ENCODE measurements at regions not wholly inside any gene's neighbourhood (a gene's known extent, or its start where the extent isn't known, plus 50 kb on each side); places are given as distances from the start of the nearest gene placed in this dataset.

GRCh38 chr7:1336509-1336908 lies 103.8 kb downstream of the UNCX start:
- no peak for TF ChIP-seq POLR2A (IDR thresholded peaks at IDR 0.05)
- TF ChIP-seq CTCF (IDR thresholded peaks at IDR 0.05): no peak
- no peak for TF ChIP-seq EP300 (IDR thresholded peaks at IDR 0.05)

All from ovary (tissue), 3 donors.